Left hindlimb (tissue), 1 donor: ENCODE measurements at regions not wholly inside any gene's neighbourhood (a gene's known extent, or its start where the extent isn't known, plus 50 kb on each side); places are given as distances from the start of the nearest gene placed in this dataset.
"Not testable (repeated sequence)": the region's sequence is repeated elsewhere in the genome, so short reads cannot be mapped to it uniquely, and the experiment has no call there.

Experiments used
- DNase-seq: peaks from one replicate; pipeline ENCODE4 v3.0.0-alpha.2; 2018

GRCh38 chr22:49694462-49695260, 133.0 kb downstream of the BRD1 start:
- no peak for DNase-seq

GRCh38 chr22:49693848-49694247, 133.8 kb downstream of the BRD1 start:
- no peak for DNase-seq

GRCh38 chr22:49693416-49693815, 134.3 kb downstream of the BRD1 start:
- DNase-seq, result no peak

- no peak for DNase-seq
These were observed 135.0 kb downstream of the BRD1 start for GRCh38 chr22:49692499-49693225.

- no peak for DNase-seq
These were observed 136.4 kb downstream of the BRD1 start for GRCh38 chr22:49691256-49691655.

- no peak for DNase-seq
These were observed 137.2 kb downstream of the BRD1 start for GRCh38 chr22:49690454-49690853.

GRCh38 chr22:49689858-49690257, 137.8 kb downstream of the BRD1 start:
- DNase-seq, result no peak

GRCh38 chr22:49689255-49689770, 138.4 kb downstream of the BRD1 start:
- no peak for DNase-seq

GRCh38 chr22:49688516-49689254, 139.0 kb downstream of the BRD1 start:
- DNase-seq, result no peak

GRCh38 chr22:49687786-49688515, 139.7 kb downstream of the BRD1 start:
- no peak for DNase-seq

- no peak for DNase-seq
These were observed 140.3 kb downstream of the BRD1 start for GRCh38 chr22:49687333-49687732.

GRCh38 chr22:49686495-49687219, 141.0 kb downstream of the BRD1 start:
- no peak for DNase-seq

GRCh38 chr22:49685686-49686085, 142.0 kb downstream of the BRD1 start:
- DNase-seq, result no peak

GRCh38 chr22:49685116-49685515, 142.6 kb downstream of the BRD1 start:
- no peak for DNase-seq

GRCh38 chr22:49683032-49683431, 144.6 kb downstream of the BRD1 start:
- no peak for DNase-seq

GRCh38 chr22:49680819-49681218, 146.9 kb downstream of the BRD1 start:
- not testable (repeated sequence) for DNase-seq

GRCh38 chr22:49678842-49679170, 148.9 kb downstream of the BRD1 start:
- no peak for DNase-seq

- no peak for DNase-seq
These were observed 149.4 kb downstream of the BRD1 start for GRCh38 chr22:49678137-49678841.

- DNase-seq, result no peak
These were observed 150.2 kb downstream of the BRD1 start for GRCh38 chr22:49677495-49677889.

GRCh38 chr22:49676783-49677494, 150.7 kb downstream of the BRD1 start:
- DNase-seq, result no peak

GRCh38 chr22:49676230-49676629, 151.4 kb downstream of the BRD1 start:
- no peak for DNase-seq
